ENCODE measurements at regions not wholly inside any gene's neighbourhood (a gene's known extent, or its start where the extent isn't known, plus 50 kb on each side); places are given as distances from the start of the nearest gene placed in this dataset.

GRCh38 chr12:91630083-91630482, 447.5 kb upstream of the DCN start:
- no peak overlapping the region for H3K4me3 ChIP-seq (ENCODE audit: low read length)
- no peak for DNase-seq (ENCODE audit: low read depth)
- TF ChIP-seq CTCF (conservative IDR thresholded peaks at IDR 0.05; ENCODE audit: low read length): no peak

GRCh38 chr12:91629440-91629839, 446.8 kb upstream of the DCN start:
- TF ChIP-seq CTCF (conservative IDR thresholded peaks at IDR 0.05; ENCODE audit: low read length): no peak
- DNase-seq (ENCODE audit: low read depth): no peak

GRCh38 chr12:91628656-91629055, 446.0 kb upstream of the DCN start:
- peak; percentile 57 for DNase-seq (ENCODE audit: low read depth)
- TF ChIP-seq CTCF (conservative IDR thresholded peaks at IDR 0.05; ENCODE audit: low read length): no peak
- H3K4me3 ChIP-seq (ENCODE audit: low read length): no peak overlapping the region

More at GRCh38 chr12:91629440-91629839, 446.8 kb upstream of the DCN start:
- H3K4me3 ChIP-seq (ENCODE audit: low read length): no peak overlapping the region

GRCh38 chr12:91627225-91627624, 444.6 kb upstream of the DCN start:
- TF ChIP-seq CTCF (conservative IDR thresholded peaks at IDR 0.05; ENCODE audit: low read length): no peak
- no peak overlapping the region for H3K4me3 ChIP-seq (ENCODE audit: low read length)
- DNase-seq (ENCODE audit: low read depth): no peak

GRCh38 chr12:91622981-91623380, 440.4 kb upstream of the DCN start:
- TF ChIP-seq CTCF (conservative IDR thresholded peaks at IDR 0.05; ENCODE audit: low read length): no peak
- no peak for DNase-seq (ENCODE audit: low read depth)
- H3K4me3 ChIP-seq (ENCODE audit: low read length): no peak overlapping the region

GRCh38 chr12:91622037-91622436, 439.4 kb upstream of the DCN start:
- H3K4me3 ChIP-seq (ENCODE audit: low read length): no peak overlapping the region
- DNase-seq (ENCODE audit: low read depth): no peak
- TF ChIP-seq CTCF (conservative IDR thresholded peaks at IDR 0.05; ENCODE audit: low read length): no peak

GRCh38 chr12:91620992-91621391, 438.4 kb upstream of the DCN start:
- no peak overlapping the region for H3K4me3 ChIP-seq (ENCODE audit: low read length)
- DNase-seq (ENCODE audit: low read depth): no peak
- 0 out of 2 replicates have a peak, but pooled peaks have one; percentile 16 for TF ChIP-seq CTCF (conservative IDR thresholded peaks at IDR 0.05; ENCODE audit: low read length)

Measured in AG10803 (cell line).